ENCODE measurements at regions not wholly inside any gene's neighbourhood (a gene's known extent, or its start where the extent isn't known, plus 50 kb on each side); places are given as distances from the start of the nearest gene placed in this dataset.

GRCh38 chr5:4044881-4045280, 449.2 kb downstream of the IRX1 start:
- no peak overlapping the region for H3T11ph ChIP-seq (ENCODE audit: low read length)
- no peak overlapping the region for H2BK15ac ChIP-seq (ENCODE audit: low read depth, low read length)
- no peak overlapping the region for H3K4me2 ChIP-seq (ENCODE audit: insufficient read depth, insufficient read length, low read length)
- H2AK5ac ChIP-seq (ENCODE audit: insufficient read length, low read length), result no peak overlapping the region
- H4K20me1 ChIP-seq (ENCODE audit: control insufficient read depth, insufficient read depth, insufficient read length), result no peaks in the 10 kb centered on the region
- H4K5ac ChIP-seq (ENCODE audit: insufficient read length, low read depth, low read length), result no peak overlapping the region
- H3K79me1 ChIP-seq (ENCODE audit: insufficient read depth, low read depth, low read length, poor library complexity, severe bottlenecking), result no peaks in the 10 kb centered on the region
- Mint-ChIP-seq H3K9me3 (peaks cover 0 to 2% of the 10 kb centered on the region in 2 experiments; a peak in 2 of 5 replicates), H3K4me1 (peaks cover 2 to 6% of the 10 kb centered on the region in 2 experiments; a peak in 3 of 4 replicates), H3K4me3 (no peak overlapping the region), H3K36me3 (ENCODE audit: insufficient read depth in 1 of 3, low read depth in 3 of 3) (no peaks in the 10 kb centered on the region), H3K27me3 (ENCODE audit: low read depth) (peaks cover 2% of the 10 kb centered on the region; the same call in 1 of the 2 replicates), H3K27ac (no peak overlapping the region)
- no peak overlapping the region for H3K9ac ChIP-seq (ENCODE audit: extremely low read depth, insufficient read length, low read length)
- no peaks in the 10 kb centered on the region for H3K9me3 ChIP-seq (ENCODE audit: control insufficient read depth, low read depth, low read length)
- H2AFZ ChIP-seq (ENCODE audit: low read length), result no peak overlapping the region
- no peak overlapping the region for H3K27ac ChIP-seq (ENCODE audit: insufficient read length, low read depth, low read length)
- no peak overlapping the region for H2BK5ac ChIP-seq (ENCODE audit: insufficient read length, low read length)
- no peak overlapping the region for H2BK120ac ChIP-seq (ENCODE audit: low read depth, low read length, poor library complexity, severe bottlenecking)
- no peak overlapping the region for H3K14ac ChIP-seq (ENCODE audit: insufficient read depth, low read length)
- H4K91ac ChIP-seq (ENCODE audit: insufficient read length, low read depth, low read length), result no peak overlapping the region
- no peaks in the 10 kb centered on the region for H3K4me1 ChIP-seq (ENCODE audit: insufficient read depth, low read length)
- H2BK20ac ChIP-seq (ENCODE audit: low read depth, low read length, poor library complexity, severe bottlenecking), result no peak overlapping the region
- no peak for DNase-seq
- WGBS (ENCODE audit: extremely low coverage, insufficient read length, low lambda C conversion rate), result no CpG with 5 or more reads among the region's 2 CpGs
- TF ChIP-seq CTCF (conservative IDR thresholded peaks at IDR 0.05), result no peak
- no peak overlapping the region for H3K4ac ChIP-seq (ENCODE audit: low read depth, low read length)
- H4K8ac ChIP-seq (replicated peaks; ENCODE audit: insufficient read length, low read depth, low read length), result no peak overlapping the region
- no peak overlapping the region for H2BK12ac ChIP-seq (ENCODE audit: insufficient read length, low read depth, low read length)
- H3K23ac ChIP-seq (ENCODE audit: insufficient read length, low read depth, low read length), result no peak overlapping the region
- no peaks in the 10 kb centered on the region; the same call in 1 of the 2 replicates for H3K79me2 ChIP-seq (ENCODE audit: insufficient read depth, low read length)
- H3K27me3 ChIP-seq (ENCODE audit: insufficient read depth, low read length), result no peaks in the 10 kb centered on the region
- no peaks in the 10 kb centered on the region for H3K23me2 ChIP-seq (ENCODE audit: insufficient read length, low read depth, low read length, poor library complexity, severe bottlenecking)
- H3K56ac ChIP-seq (ENCODE audit: insufficient read length, low read depth, low read length), result no peak overlapping the region
- no peak overlapping the region for H3K18ac ChIP-seq (ENCODE audit: insufficient read length, low read depth, low read length)

All from H9 (cell line).